Gastroesophageal sphincter (tissue), 3 donors: ENCODE measurements at regions not wholly inside any gene's neighbourhood (a gene's known extent, or its start where the extent isn't known, plus 50 kb on each side); places are given as distances from the start of the nearest gene placed in this dataset.
"Not testable (repeated sequence)": the region's sequence is repeated elsewhere in the genome, so short reads cannot be mapped to it uniquely, and the experiment has no call there.

ENCODE experiments used
- CTCF ChIP-seq, 4 experiments: fragments of 200-600 bp in 2 of 4; fragments of 450-650 bp in 2 of 4; sonication (generic) in 1 of 4; IDR thresholded peaks; one replicate each; pipeline ENCODE4 v1.5.1; 2017 to 2019; ENCODE audit warnings: antibody characterized with exemption in 4 of 4, mild to moderate bottlenecking in 2 of 4, moderate library complexity in 2 of 4
- EP300 ChIP-seq: sonication (generic); formaldehyde crosslinking; IDR thresholded peaks from one replicate; pipeline ENCODE4 v1.6.1; 2017; ENCODE audit warnings: antibody characterized with exemption, mild to moderate bottlenecking
- POLR2A ChIP-seq, 2 donors: fragments of 450-650 bp; IDR thresholded peaks; one replicate each; pipeline ENCODE4 v1.6.1; 2017; ENCODE audit warnings: antibody characterized with exemption in 2 of 2, mild to moderate bottlenecking in 2 of 2, moderate library complexity in 1 of 2
- POLR2AphosphoS5 ChIP-seq: sonication (generic); formaldehyde crosslinking; IDR thresholded peaks from one replicate; pipeline ENCODE4 v1.6.1; 2017; ENCODE audit warnings: antibody characterized with exemption

GRCh38 chr2:131824986-131825385, 297.3 kb downstream of the CCDC74A start:
- TF ChIP-seq EP300; POLR2A (IDR thresholded peaks at IDR 0.05); CTCF (IDR thresholded peaks at IDR 0.05); POLR2AphosphoS5: not testable (repeated sequence)
